KMS-11 (cell line): ENCODE measurements at regions not wholly inside any gene's neighbourhood (a gene's known extent, or its start where the extent isn't known, plus 50 kb on each side); places are given as distances from the start of the nearest gene placed in this dataset.

Source experiments
- H2AFZ ChIP-seq: fragments of 200-600 bp; sonication (generic); 2 replicates; pipeline ENCODE4 v1.6.1; 2016; ENCODE audit warnings: antibody characterized with exemption, mixed run types, low read depth
- H3K27ac ChIP-seq: fragments of 200-600 bp; sonication (generic); 2 replicates; pipeline ENCODE4 v1.6.1; 2016; ENCODE audit warnings: mild to moderate bottlenecking, mixed run types
- H3K27me3 ChIP-seq: fragments of 200-600 bp; sonication (generic); 2 replicates; pipeline ENCODE4 v1.6.1; 2017; ENCODE audit warnings: mild to moderate bottlenecking, low read depth, mixed run types, moderate library complexity; ENCODE audit not compliant: insufficient read depth
- H3K36me3 ChIP-seq: fragments of 200-600 bp; sonication (generic); 2 replicates; pipeline ENCODE4 v1.6.1; 2017; ENCODE audit warnings: mild to moderate bottlenecking, mixed run types; ENCODE audit not compliant: insufficient read depth
- H3K4me1 ChIP-seq: fragments of 200-600 bp; sonication (generic); 2 replicates; pipeline ENCODE4 v1.6.1; 2016; ENCODE audit warnings: mild to moderate bottlenecking, low read depth, mixed run types; ENCODE audit not compliant: poor library complexity, severe bottlenecking
- H3K4me2 ChIP-seq: fragments of 200-600 bp; sonication (generic); 2 replicates; pipeline ENCODE4 v1.7.0; 2016; ENCODE audit warnings: mild to moderate bottlenecking, mixed run types
- H3K4me3 ChIP-seq: fragments of 200-600 bp; sonication (generic); IDR thresholded peaks from 2 replicates; pipeline ENCODE4 v1.6.1; 2017; ENCODE audit warnings: low read depth, low read length, mixed read lengths; ENCODE audit not compliant: insufficient read depth
- H3K79me2 ChIP-seq: fragments of 200-600 bp; sonication (generic); 2 replicates; pipeline ENCODE4 v1.6.1; 2016; ENCODE audit warnings: low read depth, mixed run types; ENCODE audit not compliant: insufficient read depth
- H3K9ac ChIP-seq: fragments of 200-600 bp; sonication (generic); 2 replicates; pipeline ENCODE4 v1.6.1; 2016; ENCODE audit warnings: mild to moderate bottlenecking, mixed run types
- H4K20me1 ChIP-seq: fragments of 200-600 bp; sonication (generic); 2 replicates; pipeline ENCODE4 v1.6.1; 2016; ENCODE audit warnings: mild to moderate bottlenecking, mixed run types; ENCODE audit not compliant: insufficient read depth
- TF ChIP-seq, protein P1 (sequence below): fragments of 200-600 bp; sonication (generic); conservative IDR thresholded peaks from 2 replicates; pipeline ENCODE4 v1.6.1; 2017; ENCODE audit warnings: low read depth, mild to moderate bottlenecking, antibody characterized with exemption, low read length, moderate library complexity, mixed read lengths

- Histone ChIP-seq H2AFZ (no peak overlapping the region), H3K79me2 (no peaks in the 10 kb centered on the region), H3K4me3 (no peak overlapping the region), H3K27ac (no peak overlapping the region), H3K36me3 (no peaks in the 10 kb centered on the region), H3K9ac (no peak overlapping the region), H3K4me1 (no peaks in the 10 kb centered on the region), H3K27me3 (no peaks in the 10 kb centered on the region), H4K20me1 (no peaks in the 10 kb centered on the region), H3K4me2 (no peak overlapping the region)
- TF ChIP-seq, protein P1, sequence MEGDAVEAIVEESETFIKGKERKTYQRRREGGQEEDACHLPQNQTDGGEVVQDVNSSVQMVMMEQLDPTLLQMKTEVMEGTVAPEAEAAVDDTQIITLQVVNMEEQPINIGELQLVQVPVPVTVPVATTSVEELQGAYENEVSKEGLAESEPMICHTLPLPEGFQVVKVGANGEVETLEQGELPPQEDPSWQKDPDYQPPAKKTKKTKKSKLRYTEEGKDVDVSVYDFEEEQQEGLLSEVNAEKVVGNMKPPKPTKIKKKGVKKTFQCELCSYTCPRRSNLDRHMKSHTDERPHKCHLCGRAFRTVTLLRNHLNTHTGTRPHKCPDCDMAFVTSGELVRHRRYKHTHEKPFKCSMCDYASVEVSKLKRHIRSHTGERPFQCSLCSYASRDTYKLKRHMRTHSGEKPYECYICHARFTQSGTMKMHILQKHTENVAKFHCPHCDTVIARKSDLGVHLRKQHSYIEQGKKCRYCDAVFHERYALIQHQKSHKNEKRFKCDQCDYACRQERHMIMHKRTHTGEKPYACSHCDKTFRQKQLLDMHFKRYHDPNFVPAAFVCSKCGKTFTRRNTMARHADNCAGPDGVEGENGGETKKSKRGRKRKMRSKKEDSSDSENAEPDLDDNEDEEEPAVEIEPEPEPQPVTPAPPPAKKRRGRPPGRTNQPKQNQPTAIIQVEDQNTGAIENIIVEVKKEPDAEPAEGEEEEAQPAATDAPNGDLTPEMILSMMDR, result no peak
These were observed 923.0 kb downstream of the REEP3 start for GRCh38 chr10:64444163-64444562.

DNA sequence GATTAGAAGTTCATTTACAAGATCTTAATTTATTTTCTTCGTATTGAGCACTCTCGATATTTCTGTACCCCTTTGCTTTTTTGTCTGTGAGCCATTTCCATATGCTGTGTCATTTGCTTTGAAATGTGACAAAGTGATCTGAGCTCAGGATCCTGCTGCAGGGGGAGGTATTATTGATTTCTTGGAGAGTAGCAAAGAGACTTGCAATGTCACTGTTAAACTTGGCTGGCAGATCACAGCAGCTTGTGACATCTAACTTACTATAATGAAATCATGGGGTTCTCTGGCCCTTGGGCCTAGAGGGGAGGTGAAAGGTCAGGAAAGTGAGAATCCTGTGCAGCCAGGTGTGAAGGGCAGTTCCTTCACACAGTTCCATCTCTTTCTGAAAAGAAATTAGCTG lies 923.4 kb downstream of the REEP3 start:
- Histone ChIP-seq H3K4me2 (no peak overlapping the region), H3K36me3 (no peaks in the 10 kb centered on the region), H3K27me3 (no peaks in the 10 kb centered on the region), H3K79me2 (no peaks in the 10 kb centered on the region), H3K9ac (no peak overlapping the region), H3K4me3 (no peak overlapping the region), H3K4me1 (no peaks in the 10 kb centered on the region), H4K20me1 (no peaks in the 10 kb centered on the region), H3K27ac (no peak overlapping the region), H2AFZ (no peak overlapping the region)
- TF ChIP-seq, protein P1, result no peak

GRCh38 chr10:64449603-64450002 lies 928.4 kb downstream of the REEP3 start:
- Histone ChIP-seq H3K4me2 (no peak overlapping the region), H3K79me2 (no peaks in the 10 kb centered on the region), H3K36me3 (no peaks in the 10 kb centered on the region), H3K4me1 (no peaks in the 10 kb centered on the region), H4K20me1 (no peaks in the 10 kb centered on the region), H3K27ac (no peak overlapping the region), H3K4me3 (no peak overlapping the region), H3K9ac (no peak overlapping the region), H2AFZ (no peak overlapping the region), H3K27me3 (no peaks in the 10 kb centered on the region)
- TF ChIP-seq, protein P1, result no peak

GRCh38 chr10:64450312-64450711 lies 929.1 kb downstream of the REEP3 start:
- Histone ChIP-seq H4K20me1 (no peaks in the 10 kb centered on the region), H3K36me3 (no peaks in the 10 kb centered on the region)
- TF ChIP-seq, protein P1, result no peak

More at GRCh38 chr10:64450312-64450711, 929.1 kb downstream of the REEP3 start:
- Histone ChIP-seq H3K4me2 (no peak overlapping the region), H2AFZ (no peak overlapping the region), H3K27me3 (no peaks in the 10 kb centered on the region), H3K9ac (no peak overlapping the region), H3K27ac (no peak overlapping the region), H3K4me1 (no peaks in the 10 kb centered on the region), H3K4me3 (no peak overlapping the region), H3K79me2 (no peaks in the 10 kb centered on the region)
